K562 (cell line): ENCODE measurements at regions not wholly inside any gene's neighbourhood (a gene's known extent, or its start where the extent isn't known, plus 50 kb on each side); places are given as distances from the start of the nearest gene placed in this dataset.
A peak's percentile ranks its signal among the peaks of the same experiment; 100 is the strongest.

Experiments
- ATAC-seq: fragments of 200-7000 bp; cut with Tn5 transposase; 3 replicates; pipeline ENCODE4 v1.9.1; 2020; ENCODE audit warnings: moderate library complexity
- BruUV-seq: library from RNA; stranded (reverse); fragments of 400-500 nt; replicated peaks from 2 replicates; lab custom pipeline; 2021; lab: Mats Ljungman, UMichigan
- CTCF ChIA-PET: fragments of 300-600 bp; formaldehyde crosslinking; extraction: SDS; loops from one replicate; lab custom pipeline; 2021; ENCODE audit warnings: low intra/inter-chr PET ratio; lab: Yijun Ruan, JAX
- POLR2A ChIA-PET: fragments of 300-600, 350-650 bp; sonication (Branson Sonifier 250); formaldehyde crosslinking; extraction: SDS; loops from one replicate; lab custom pipeline; 2021; ENCODE audit warnings: antibody characterized with exemption, inconsistent platforms; lab: Yijun Ruan, JAX
- DNase-seq, 4 experiments: peaks; one replicate each; pipeline versions ENCODE4 v3.0.0 to v3.0.0-alpha.2; 2011 to 2018; ENCODE audit warnings: low spot score in 3 of 4, mixed read lengths in 3 of 4; ENCODE audit errors: extremely low read depth in 1 of 4
- FAIRE-seq: peaks from 2 replicates; lab custom pipeline; 2011; peaks lifted over from hg19 to GRCh38; lab: Jason Lieb, UNC
- H2AFZ ChIP-seq: 2 replicates; pipeline ENCODE4 v1.6.0; 2011; ENCODE audit warnings: low read depth, low read length, control low read depth, inconsistent platforms
- H3K27ac ChIP-seq: fragments of 200-600 bp; 3 replicates; pipeline ENCODE4 v1.8.0; 2011; ENCODE audit warnings: low read depth, mild to moderate bottlenecking, control low read depth, inconsistent platforms, low read length, moderate library complexity, mixed read lengths; ENCODE audit errors: extremely low read depth
- H3K27me3 ChIP-seq, 2 experiments: fragments of 300-600 bp in 1 of 2; 2 replicates in 1 of 2; 3 replicates in 1 of 2; pipeline versions ENCODE4 v1.6.0 to v1.8.0; 2011; ENCODE audit warnings: inconsistent platforms in 2 of 2, low read length in 2 of 2, mild to moderate bottlenecking in 1 of 2, mixed read lengths in 1 of 2, moderate library complexity in 1 of 2; ENCODE audit not compliant: control insufficient read depth in 2 of 2, insufficient read depth in 2 of 2
- H3K36me3 ChIP-seq: fragments of 300-600 bp; 3 replicates; pipeline ENCODE4 v1.8.0; 2011; ENCODE audit warnings: mild to moderate bottlenecking, low read length, inconsistent platforms; ENCODE audit not compliant: control insufficient read depth, insufficient read depth
- H3K4me1 ChIP-seq, 2 experiments: fragments of 200-600 bp in 1 of 2; replicated peaks in 1 of 2; 2 replicates in 1 of 2; 3 replicates in 1 of 2; pipeline versions ENCODE4 v1.5.1 to v1.8.0; 2011; ENCODE audit warnings: inconsistent platforms in 2 of 2, low read length in 2 of 2, mild to moderate bottlenecking in 1 of 2, mixed read lengths in 1 of 2, moderate library complexity in 1 of 2; ENCODE audit not compliant: control insufficient read depth in 2 of 2, insufficient read depth in 2 of 2
- H3K4me2 ChIP-seq: 2 replicates; pipeline ENCODE4 v1.6.1; 2011; ENCODE audit warnings: low read length, control low read depth, inconsistent platforms, mixed read lengths; ENCODE audit not compliant: insufficient read depth
- H3K4me3 ChIP-seq: fragments of 200-600 bp; sonication (generic), shearing (Covaris generic); 2 replicates; pipeline ENCODE4 v1.5.1; 2016; ENCODE audit warnings: control low read depth, inconsistent platforms
- H3K79me2 ChIP-seq: fragments of 200-600 bp; 3 replicates; pipeline ENCODE4 v1.8.0; 2011; ENCODE audit warnings: low read length, inconsistent platforms; ENCODE audit not compliant: control insufficient read depth, insufficient read depth
- H3K9ac ChIP-seq, 2 experiments: 2 replicates each; pipeline versions ENCODE4 v1.6.0 to v1.6.1; 2011; ENCODE audit warnings: low read depth in 2 of 2, low read length in 2 of 2, control low read depth in 1 of 2, inconsistent platforms in 1 of 2, mild to moderate bottlenecking in 1 of 2, mixed read lengths in 1 of 2; ENCODE audit not compliant: insufficient read depth in 1 of 2
- H3K9me1 ChIP-seq: one replicate; pipeline ENCODE4 v1.6.0; 2011; ENCODE audit warnings: inconsistent platforms, mild to moderate bottlenecking, low read length, moderate library complexity; ENCODE audit not compliant: control insufficient read depth, insufficient read depth
- H3K9me3 ChIP-seq: replicated peaks from 2 replicates; pipeline ENCODE4 v1.5.1; 2011; ENCODE audit warnings: low read depth, low read length, inconsistent platforms; ENCODE audit not compliant: control insufficient read depth, insufficient read depth
- H4K20me1 ChIP-seq: replicated peaks from 2 replicates; pipeline ENCODE4 v1.6.1; 2011; ENCODE audit warnings: low read length, inconsistent platforms, mixed read lengths; ENCODE audit not compliant: control insufficient read depth, insufficient read depth
- CAMTA2 ChIP-seq: fragments of 250-450 bp; sonication (Bioruptor Pico); conservative IDR thresholded peaks from 2 replicates; pipeline ENCODE4 v1.5.1; 2022
- CBX8 ChIP-seq: fragments of 200-600 bp; sonication (generic); IDR thresholded peaks from 2 replicates; pipeline ENCODE4 v1.6.1; 2012; ENCODE audit warnings: borderline replicate concordance, mixed run types, low read depth, mild to moderate bottlenecking, moderate library complexity, mixed read lengths, low read length, control low read depth, inconsistent platforms; ENCODE audit not compliant: poor library complexity, severe bottlenecking; ENCODE audit errors: extremely low read depth
- DLX4 ChIP-seq: fragments of 250-450 bp; sonication (Bioruptor Pico); IDR thresholded peaks from 2 replicates; pipeline ENCODE4 v1.6.1; 2021; ENCODE audit warnings: mild to moderate bottlenecking
- ELF4 ChIP-seq: fragments of 450-650 bp; formaldehyde crosslinking; IDR thresholded peaks from 2 replicates; pipeline ENCODE4 v1.4.0; 2022; ENCODE audit warnings: missing genetic modification characterization
- GTF2F1 ChIP-seq: IDR thresholded peaks from 2 replicates; pipeline ENCODE4 v1.6.1; 2011; ENCODE audit warnings: low read depth, low read length, improper control_type of control experiment
- HDAC2 ChIP-seq: fragments of 450-650 bp; IDR thresholded peaks from 2 replicates; pipeline ENCODE4 v1.6.1; 2016; ENCODE audit warnings: mild to moderate bottlenecking
- HMBOX1 ChIP-seq: sonication (generic); IDR thresholded peaks from 2 replicates; pipeline ENCODE4 v1.6.1; 2016
- MCM2 ChIP-seq: fragments of 450-650 bp; IDR thresholded peaks from 2 replicates; pipeline ENCODE4 v1.6.1; 2017; ENCODE audit warnings: low read depth, mild to moderate bottlenecking
- PRDM10 ChIP-seq: fragments of 450-650 bp; IDR thresholded peaks from 2 replicates; pipeline ENCODE4 v1.6.1; 2018; ENCODE audit not compliant: partially characterized antibody
- SLC30A9 ChIP-seq: fragments of 250-450 bp; sonication (Bioruptor Pico); IDR thresholded peaks from 2 replicates; pipeline ENCODE4 v1.8.0; 2022; ENCODE audit warnings: mild to moderate bottlenecking, moderate library complexity
- ZHX1 ChIP-seq: fragments of 150-350 bp; conservative IDR thresholded peaks from 2 replicates; pipeline ENCODE4 v1.6.1; 2014; ENCODE audit warnings: low read length
- ZNF696 ChIP-seq: fragments of 250-450 bp; sonication (Bioruptor Pico); conservative IDR thresholded peaks from 2 replicates; pipeline ENCODE4 v1.4.0; 2020; ENCODE audit warnings: mild to moderate bottlenecking, moderate library complexity
- ZNF699 ChIP-seq: fragments of 250-450 bp; sonication (Bioruptor Pico); IDR thresholded peaks from 2 replicates; pipeline ENCODE4 v1.8.0; 2021; ENCODE audit warnings: mild to moderate bottlenecking, moderate library complexity; ENCODE audit not compliant: insufficient replicate concordance
- WGBS: fragments of 100-300 bp; shearing (Covaris generic); methylation state at CpG from one replicate; pipeline ENCODE4 v1.1.6; 2016; ENCODE audit warnings: low coverage, mixed read lengths; ENCODE audit not compliant: insufficient coverage; ENCODE audit errors: missing lambda C conversion rate; 5-methylcytosine and 5-hydroxymethylcytosine counted together
- in situ Hi-C: fragments of 300-500 bp; cut with MboI; formaldehyde crosslinking; loops from 4 replicates; pipeline ENCODE4 v1.15.0; 2018; ENCODE audit warnings: inconsistent platforms, mixed read lengths
- intact Hi-C: fragments of 100-400 bp; cut with micrococcal nuclease; formaldehyde crosslinking; loops from 2 replicates; pipeline ENCODE4 v1.14.2; 2022

GRCh38 chr21:35321322-35322200 lies 272.5 kb upstream of the RUNX1 start:
- peaks cover 0 to 15% of the 10 kb centered on the region in 2 experiments; a peak in 1 of 5 replicates for H3K27me3 ChIP-seq
- H3K27ac ChIP-seq: no peak overlapping the region
- no peaks in the 10 kb centered on the region for H4K20me1 ChIP-seq
- no peak overlapping the region for H3K4me3 ChIP-seq
- no TSS peak for BruUV-seq
- ChIA-PET CTCF (no interaction called here), POLR2A (interaction anchor here (0.6 to 1.2 kb wide), 2 partner anchors 23 to 201 kb away, joined by 3 read pairs; no protein-coding TSS in a partner anchor)
- no peaks in the 10 kb centered on the region for H3K79me2 ChIP-seq
- no peak overlapping the region for H3K9ac ChIP-seq
- H2AFZ ChIP-seq: peak overlapping the region; percentile 50; the same call in 1 of the 2 replicates
- in situ Hi-C loops: no loop called here
- H3K9me1 ChIP-seq: no peaks in the 10 kb centered on the region
- no peaks in the 10 kb centered on the region for H3K36me3 ChIP-seq
- ATAC-seq (peak; percentile 42; the same call in 2 of the 3 replicates), FAIRE-seq (no peak), DNase-seq (no peak)
- no peak overlapping the region for H3K4me2 ChIP-seq
- no peaks in the 10 kb centered on the region for H3K9me3 ChIP-seq
- intact Hi-C loops: no loop called here
- peaks cover 0 to 12% of the 10 kb centered on the region in 2 experiments; a peak in 3 of 5 replicates for H3K4me1 ChIP-seq
- 37% methylated on average over 8 of the region's 8 CpGs for WGBS
- TF ChIP-seq ZNF699: no peak
- TF ChIP-seq HDAC2: no peak
- TF ChIP-seq MCM2: no peak
- TF ChIP-seq SLC30A9 (CRISPR knock-in tag): no peak
- no peak for TF ChIP-seq CAMTA2 (CRISPR knock-in tag)
- TF ChIP-seq HMBOX1: no peak
- TF ChIP-seq CBX8: no peak
- no peak for TF ChIP-seq ZNF696 (CRISPR knock-in tag)
- TF ChIP-seq GTF2F1: no peak
- no peak for TF ChIP-seq DLX4 (CRISPR knock-in tag)
- no peak for TF ChIP-seq ELF4 (CRISPR knock-in tag)
- TF ChIP-seq PRDM10: no peak
- no peak for TF ChIP-seq ZHX1
